ENCODE measurements at regions not wholly inside any gene's neighbourhood (a gene's known extent, or its start where the extent isn't known, plus 50 kb on each side); places are given as distances from the start of the nearest gene placed in this dataset.

- DNase-seq, result no peak
These were observed 51.0 kb upstream of the BARX2 start for GRCh38 chr11:129324533-129325175.

GRCh38 chr11:129323896-129324502 lies 51.6 kb upstream of the BARX2 start:
- no peak for DNase-seq

GRCh38 chr11:129322941-129323340 lies 52.7 kb upstream of the BARX2 start:
- no peak for DNase-seq

- DNase-seq, result no peak
These were observed 54.6 kb upstream of the BARX2 start for GRCh38 chr11:129321076-129321475.

GRCh38 chr11:129320494-129320893 lies 55.2 kb upstream of the BARX2 start:
- DNase-seq, result no peak

- no peak for DNase-seq
These were observed 55.9 kb upstream of the BARX2 start for GRCh38 chr11:129319751-129320150.

GRCh38 chr11:129319201-129319600 lies 56.4 kb upstream of the BARX2 start:
- DNase-seq, result no peak

- DNase-seq, result no peak
These were observed 58.1 kb upstream of the BARX2 start for GRCh38 chr11:129317571-129317970.

- DNase-seq, result no peak
These were observed 58.9 kb upstream of the BARX2 start for GRCh38 chr11:129316781-129317180.

- no peak for DNase-seq
These were observed 59.7 kb upstream of the BARX2 start for GRCh38 chr11:129315781-129316579.

GRCh38 chr11:129314371-129314770 lies 61.3 kb upstream of the BARX2 start:
- DNase-seq, result no peak

GRCh38 chr11:129313541-129314297 lies 61.9 kb upstream of the BARX2 start:
- DNase-seq, result no peak

- no peak for DNase-seq
These were observed 62.7 kb upstream of the BARX2 start for GRCh38 chr11:129312730-129313503.

- DNase-seq, result peak; percentile 41
These were observed 67.3 kb upstream of the BARX2 start for GRCh38 chr11:129308241-129308865.

GRCh38 chr11:129307162-129307561 lies 68.5 kb upstream of the BARX2 start:
- no peak for DNase-seq

- no peak for DNase-seq
These were observed 73.1 kb upstream of the BARX2 start for GRCh38 chr11:129302386-129303101.

- DNase-seq, result no peak
These were observed 75.5 kb upstream of the BARX2 start for GRCh38 chr11:129300099-129300498.

GRCh38 chr11:129298988-129299387 lies 76.7 kb upstream of the BARX2 start:
- no peak for DNase-seq

GRCh38 chr11:129295746-129296145 lies 79.9 kb upstream of the BARX2 start:
- peak; percentile 98 for DNase-seq

- DNase-seq, result no peak
These were observed 82.9 kb upstream of the BARX2 start for GRCh38 chr11:129292771-129293170.

- no peak for DNase-seq
These were observed 83.6 kb upstream of the BARX2 start for GRCh38 chr11:129292092-129292491.
